Stimulated activated CD8-positive, alpha-beta memory T cell treated with anti-CD3 and anti-CD28 coated beads, Interleukin-12 subunit alpha, Interleukin-12 subunit beta, amount 100 ng/mL, for 1 hour (primary cell): ENCODE measurements at regions not wholly inside any gene's neighbourhood (a gene's known extent, or its start where the extent isn't known, plus 50 kb on each side); places are given as distances from the start of the nearest gene placed in this dataset.

Source experiments
- DNase-seq: peaks from one replicate; pipeline ENCODE4 v3.0.0-alpha.2; 2020; ENCODE audit warnings: low read depth

- no peak for DNase-seq
Observed at GRCh38 chr5:174376056-174376455, 330.6 kb downstream of the NSG2 start.

- DNase-seq, result no peak
Observed at GRCh38 chr5:174376726-174377373, 331.3 kb downstream of the NSG2 start.

DNA sequence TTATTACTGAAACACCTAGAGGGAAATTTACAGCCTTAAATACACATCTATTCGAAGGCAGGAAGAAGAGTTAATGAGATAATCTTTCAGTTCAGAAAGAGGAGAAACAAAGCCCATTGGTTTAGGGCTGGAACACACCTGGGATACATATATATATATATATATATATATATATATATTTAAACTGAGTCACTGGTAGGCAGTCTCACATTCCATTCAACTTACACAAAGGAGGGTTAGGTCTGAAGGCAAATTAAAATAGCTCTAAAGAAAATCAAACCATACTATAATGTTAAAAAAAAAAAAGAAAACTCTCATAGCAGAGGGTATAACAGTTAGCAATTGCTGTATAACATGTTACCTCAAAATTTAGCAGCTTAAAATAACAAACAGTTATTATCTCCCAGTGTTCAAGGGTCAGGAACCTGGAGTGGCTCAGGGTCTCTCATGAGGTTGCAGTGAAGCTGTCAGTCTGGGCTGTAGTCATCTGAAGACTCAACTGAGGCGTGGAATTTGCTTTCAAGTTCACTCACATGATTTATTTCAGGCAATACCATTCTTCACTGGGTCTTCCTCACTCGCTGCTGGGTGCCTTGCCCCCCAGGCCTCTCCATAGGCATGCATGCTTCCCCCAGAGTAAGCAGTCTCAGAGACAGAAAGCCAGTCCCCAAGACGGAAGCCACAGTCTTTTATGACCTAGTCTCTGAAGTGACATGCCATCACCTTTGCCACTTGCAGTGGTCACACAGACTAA, 332.8 kb downstream of the NSG2 start:
- no peak for DNase-seq

DNA sequence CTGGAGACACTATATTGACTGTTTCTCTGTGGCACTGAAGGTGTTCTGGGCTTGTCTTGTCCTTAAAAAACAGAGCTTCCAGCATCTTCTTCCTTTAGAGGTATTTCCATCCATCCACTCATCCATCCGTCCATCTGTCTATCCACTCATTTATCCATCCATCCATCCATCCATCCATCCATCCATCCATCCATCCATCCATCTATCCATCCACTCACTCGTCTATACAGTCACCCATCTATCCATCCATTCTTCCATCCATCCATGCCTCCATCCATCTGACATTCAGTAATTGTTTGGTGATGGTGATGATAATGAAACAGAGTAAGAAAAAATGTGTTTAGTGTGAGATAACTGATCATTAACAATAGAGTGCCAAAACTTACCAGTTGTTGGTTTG, 334.8 kb downstream of the NSG2 start:
- DNase-seq, result no peak

GRCh38 chr5:174381241-174381640, 335.7 kb downstream of the NSG2 start:
- DNase-seq, result no peak

GRCh38 chr5:174383210-174384167, 338.0 kb downstream of the NSG2 start:
- DNase-seq, result no peak

DNA sequence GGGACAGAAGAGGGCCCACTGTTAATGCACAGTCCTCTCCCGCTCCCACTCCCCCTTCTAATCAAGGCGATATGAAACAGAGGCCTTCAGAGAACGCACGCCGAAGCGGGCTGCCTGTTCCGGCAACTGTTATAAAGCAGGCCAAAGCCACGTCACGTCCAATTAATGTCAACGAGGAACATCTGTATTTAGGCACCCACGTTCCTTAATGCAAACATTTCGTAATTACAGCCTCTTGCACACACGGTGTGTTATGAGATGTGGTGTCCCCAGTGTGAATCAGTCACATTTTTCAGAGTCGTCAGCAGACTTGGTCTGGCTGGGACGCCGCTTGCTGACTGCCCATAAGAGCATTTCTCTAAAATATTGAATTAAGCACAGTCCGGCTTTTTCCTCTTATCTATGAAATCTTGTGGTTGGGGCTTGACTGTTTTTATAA, 339.0 kb downstream of the NSG2 start:
- DNase-seq, result no peak

- no peak for DNase-seq
Observed at GRCh38 chr5:174386306-174386705, 338.1 kb upstream of the MSX2 start.

GRCh38 chr5:174386846-174387245, 337.5 kb upstream of the MSX2 start:
- no peak for DNase-seq

GRCh38 chr5:174387448-174387847, 336.9 kb upstream of the MSX2 start:
- DNase-seq, result no peak

GRCh38 chr5:174392892-174393291, 331.5 kb upstream of the MSX2 start:
- DNase-seq, result no peak

- DNase-seq, result no peak
Observed at GRCh38 chr5:174396541-174396940, 327.8 kb upstream of the MSX2 start.

DNA sequence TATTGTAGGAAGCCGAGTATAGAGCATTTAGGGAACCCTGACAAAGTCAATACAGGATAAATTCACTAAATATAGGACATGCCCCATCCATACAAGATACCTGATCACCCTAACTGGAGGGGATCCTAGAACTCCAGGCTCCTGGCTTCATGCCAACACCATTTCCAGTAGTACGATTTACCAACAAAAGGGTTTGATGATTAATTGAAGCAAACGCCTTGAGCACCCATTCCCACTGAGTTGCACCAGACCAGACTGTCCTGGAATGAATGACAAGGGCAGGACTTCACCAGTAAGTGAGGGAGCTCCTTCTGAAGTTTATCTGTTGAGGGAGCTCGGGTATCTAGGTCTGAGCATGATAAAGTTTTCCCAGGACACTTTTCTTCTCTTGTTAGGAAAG, 327.2 kb upstream of the MSX2 start:
- DNase-seq, result no peak

DNA sequence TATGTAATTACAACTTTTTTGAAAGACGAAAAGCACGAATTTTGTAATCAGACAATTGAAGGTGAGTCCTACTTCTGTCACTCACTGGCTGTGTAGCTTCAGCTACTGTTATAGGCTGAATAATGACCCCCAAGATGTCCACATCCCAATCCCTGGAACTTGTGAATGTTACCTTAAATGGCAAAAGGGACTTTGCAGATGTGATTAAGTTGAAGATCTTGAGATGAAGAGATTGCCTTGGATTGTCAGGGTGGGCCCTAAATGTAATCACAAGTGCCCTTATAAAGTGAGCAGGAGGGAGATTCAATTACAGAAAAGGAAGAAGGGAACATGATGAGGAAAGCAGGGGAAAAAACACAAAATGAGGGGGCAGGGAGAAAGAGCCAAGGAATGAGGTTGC, 326.2 kb upstream of the MSX2 start:
- DNase-seq, result no peak

GRCh38 chr5:174399411-174399810, 325.0 kb upstream of the MSX2 start:
- no peak for DNase-seq

DNA sequence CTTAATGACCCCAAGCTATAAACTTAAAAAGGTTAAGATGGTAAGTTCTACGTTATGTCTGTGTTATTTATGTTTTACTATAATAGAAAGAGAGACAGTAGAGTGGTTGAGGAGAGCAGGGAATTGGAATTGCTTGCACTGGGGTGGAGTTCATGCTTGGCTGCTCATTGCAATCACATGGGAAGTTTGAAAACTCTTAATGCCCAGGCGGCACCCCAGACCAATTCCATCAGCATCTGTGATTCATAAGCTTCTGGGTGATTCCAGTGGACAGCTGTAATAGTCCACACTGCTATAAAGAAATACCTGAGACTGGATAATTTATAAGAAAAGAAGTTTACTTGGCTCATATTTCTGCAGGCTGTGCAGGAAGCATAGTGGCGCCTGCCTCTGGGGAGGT, 323.9 kb upstream of the MSX2 start:
- no peak for DNase-seq

GRCh38 chr5:174401793-174402192, 322.6 kb upstream of the MSX2 start:
- DNase-seq, result no peak

DNA sequence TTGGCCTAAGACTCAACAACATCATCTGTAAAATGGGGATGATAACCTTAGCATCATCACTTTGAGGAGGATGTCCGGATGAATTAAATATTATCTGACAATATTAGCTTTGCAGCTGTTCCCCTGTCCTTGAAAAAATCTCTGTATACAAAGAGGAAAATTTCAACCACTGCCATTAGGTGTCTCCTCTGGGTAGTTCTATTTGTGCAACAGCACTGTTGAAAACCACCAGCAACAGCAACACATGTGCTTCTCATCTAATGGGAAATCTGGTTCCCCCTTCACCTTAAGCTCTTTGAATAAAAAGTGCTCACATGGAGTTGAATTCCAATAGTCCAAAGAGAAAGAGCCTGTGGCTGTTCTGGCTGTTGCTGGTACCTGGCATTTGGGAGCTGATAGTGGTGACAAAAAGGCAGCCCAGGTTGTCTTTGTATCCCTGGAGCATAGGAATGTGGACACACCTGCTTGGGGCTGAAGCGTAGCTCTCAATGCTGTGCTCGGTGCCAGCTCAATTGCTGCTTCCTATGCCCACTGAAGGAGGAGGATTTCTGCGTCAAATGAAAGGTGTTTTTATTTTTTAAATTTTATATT, 322.1 kb upstream of the MSX2 start:
- DNase-seq, result no peak

- no peak for DNase-seq
Observed at GRCh38 chr5:174404848-174405247, 319.5 kb upstream of the MSX2 start.

GRCh38 chr5:174409070-174409469, 315.3 kb upstream of the MSX2 start:
- DNase-seq, result no peak

DNA sequence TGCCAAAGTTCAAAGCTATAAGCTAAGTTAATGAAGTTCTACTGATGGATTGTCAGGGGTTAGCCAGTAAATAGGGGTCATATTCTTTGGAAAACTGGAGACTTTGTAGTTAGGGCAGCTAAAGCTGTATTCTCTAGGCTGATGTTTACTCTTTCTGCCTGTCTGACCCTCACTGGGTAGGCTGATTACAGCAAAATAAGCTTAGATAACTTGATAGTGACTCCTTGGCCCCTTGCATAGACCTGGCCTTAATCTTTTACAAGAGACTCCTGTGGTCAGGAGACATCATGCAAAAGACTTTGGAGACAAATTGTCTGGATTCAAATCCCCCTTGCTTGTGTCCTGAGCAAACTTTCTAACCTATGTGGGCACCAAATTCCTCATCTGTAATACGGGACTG, 314.4 kb upstream of the MSX2 start:
- no peak for DNase-seq
